Cardiac fibroblast (primary cell): ENCODE measurements at regions not wholly inside any gene's neighbourhood (a gene's known extent, or its start where the extent isn't known, plus 50 kb on each side); places are given as distances from the start of the nearest gene placed in this dataset.

Experiments
- DNase-seq, 2 donors: peaks; one replicate each; pipeline versions ENCODE4 v3.0.0 to v3.0.0-alpha.2; 2010; ENCODE audit warnings: low read depth in 2 of 2
- H3K4me3 ChIP-seq, 2 donors: replicated peaks in 1 of 2; 1 replicate in 1 of 2; 2 replicates in 1 of 2; pipeline ENCODE4 v1.5.1; 2011; ENCODE audit warnings: low read depth in 2 of 2, low read length in 2 of 2, mild to moderate bottlenecking in 2 of 2, moderate library complexity in 1 of 2
- CTCF ChIP-seq: IDR thresholded peaks from one replicate; pipeline ENCODE4 v1.5.1; 2011; ENCODE audit warnings: low read depth, mild to moderate bottlenecking, low read length, inconsistent platforms

GRCh38 chr18:44521668-44522022, 159.0 kb upstream of the SETBP1 start:
- TF ChIP-seq CTCF = no peak
- H3K4me3 ChIP-seq = no peak overlapping the region
- DNase-seq = peak in 1 of 2 donors; percentile 12

- H3K4me3 ChIP-seq = no peak overlapping the region
- no peak for DNase-seq
- TF ChIP-seq CTCF = no peak
Measured at GRCh38 chr18:44526705-44527415, 153.8 kb upstream of the SETBP1 start.

GRCh38 chr18:44533071-44533470, 147.6 kb upstream of the SETBP1 start:
- no peak for TF ChIP-seq CTCF
- DNase-seq = no peak
- no peak overlapping the region for H3K4me3 ChIP-seq

- peak; percentile 62 to 67 for DNase-seq
- TF ChIP-seq CTCF = no peak
- H3K4me3 ChIP-seq = no peak overlapping the region
Measured at GRCh38 chr18:44536046-44536445, 144.6 kb upstream of the SETBP1 start.

GRCh38 chr18:44536619-44537018, 144.1 kb upstream of the SETBP1 start:
- no peak overlapping the region for H3K4me3 ChIP-seq
- no peak for TF ChIP-seq CTCF
- DNase-seq = no peak

- no peak for TF ChIP-seq CTCF
- DNase-seq = peak; percentile 67 to 79
- H3K4me3 ChIP-seq = no peak overlapping the region
Measured at GRCh38 chr18:44537526-44537925, 143.2 kb upstream of the SETBP1 start.

GRCh38 chr18:44539926-44540325, 140.8 kb upstream of the SETBP1 start:
- H3K4me3 ChIP-seq = no peak overlapping the region
- no peak for DNase-seq
- no peak for TF ChIP-seq CTCF
